ENCODE measurements at regions not wholly inside any gene's neighbourhood (a gene's known extent, or its start where the extent isn't known, plus 50 kb on each side); places are given as distances from the start of the nearest gene placed in this dataset.
A peak's percentile ranks its signal among the peaks of the same experiment; 100 is the strongest.

DNA sequence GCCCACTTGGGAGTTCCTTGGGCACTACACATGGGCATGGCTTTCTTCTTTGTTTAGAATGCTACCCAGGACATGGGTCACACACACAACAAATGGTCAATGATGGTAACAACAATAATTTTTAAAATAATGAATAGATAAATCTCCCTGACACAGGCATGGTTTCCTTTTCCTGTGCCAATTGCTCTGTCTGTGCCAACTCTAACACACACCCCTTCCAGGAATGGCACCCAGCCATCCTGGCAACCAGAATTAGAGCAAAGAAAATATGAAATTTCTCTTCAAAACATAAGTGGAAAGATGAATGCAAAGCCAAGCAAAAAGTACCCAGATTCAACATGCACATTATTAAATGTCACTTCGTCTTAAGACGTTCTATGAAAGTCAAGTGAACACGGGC lies 104.9 kb upstream of the SOX5 start:
- DNase-seq (ENCODE audit: low read depth) (no peak), FAIRE-seq (no peak)
- H3K27me3 ChIP-seq (ENCODE audit: control insufficient read depth, insufficient read depth, low read length): no peaks in the 10 kb centered on the region
- H3K36me3 ChIP-seq (ENCODE audit: control insufficient read depth, insufficient read depth, low read length): no peaks in the 10 kb centered on the region
- no peak overlapping the region for H3K4me3 ChIP-seq (ENCODE audit: low read depth, low read length)
- TF ChIP-seq, protein P1, sequence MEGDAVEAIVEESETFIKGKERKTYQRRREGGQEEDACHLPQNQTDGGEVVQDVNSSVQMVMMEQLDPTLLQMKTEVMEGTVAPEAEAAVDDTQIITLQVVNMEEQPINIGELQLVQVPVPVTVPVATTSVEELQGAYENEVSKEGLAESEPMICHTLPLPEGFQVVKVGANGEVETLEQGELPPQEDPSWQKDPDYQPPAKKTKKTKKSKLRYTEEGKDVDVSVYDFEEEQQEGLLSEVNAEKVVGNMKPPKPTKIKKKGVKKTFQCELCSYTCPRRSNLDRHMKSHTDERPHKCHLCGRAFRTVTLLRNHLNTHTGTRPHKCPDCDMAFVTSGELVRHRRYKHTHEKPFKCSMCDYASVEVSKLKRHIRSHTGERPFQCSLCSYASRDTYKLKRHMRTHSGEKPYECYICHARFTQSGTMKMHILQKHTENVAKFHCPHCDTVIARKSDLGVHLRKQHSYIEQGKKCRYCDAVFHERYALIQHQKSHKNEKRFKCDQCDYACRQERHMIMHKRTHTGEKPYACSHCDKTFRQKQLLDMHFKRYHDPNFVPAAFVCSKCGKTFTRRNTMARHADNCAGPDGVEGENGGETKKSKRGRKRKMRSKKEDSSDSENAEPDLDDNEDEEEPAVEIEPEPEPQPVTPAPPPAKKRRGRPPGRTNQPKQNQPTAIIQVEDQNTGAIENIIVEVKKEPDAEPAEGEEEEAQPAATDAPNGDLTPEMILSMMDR (IDR thresholded peaks at IDR 0.05; ENCODE audit: insufficient read depth, low read length, severe bottlenecking): no peak

DNA sequence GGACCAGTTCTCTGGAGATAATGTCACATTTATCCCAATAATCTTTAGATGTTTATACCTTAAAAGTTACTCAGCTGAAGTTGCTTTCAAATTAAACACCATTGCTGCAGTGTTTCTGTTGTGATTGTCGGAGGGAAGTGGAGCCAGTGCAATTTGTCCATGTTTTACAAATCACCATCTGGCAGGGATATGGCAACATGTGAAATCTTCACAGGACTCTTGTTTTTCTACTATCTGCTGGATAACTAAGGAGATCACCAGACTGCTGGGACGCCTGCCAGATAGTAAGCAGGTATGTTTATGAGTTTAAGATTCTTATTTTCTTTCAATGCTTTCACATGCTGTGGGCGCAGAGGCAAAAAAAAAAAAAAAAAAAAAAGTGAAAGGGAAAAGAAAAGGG lies 100.3 kb upstream of the SOX5 start:
- H3K36me3 ChIP-seq (ENCODE audit: control insufficient read depth, insufficient read depth, low read length): no peaks in the 10 kb centered on the region
- DNase-seq (ENCODE audit: low read depth) (no peak), FAIRE-seq (no peak)
- H3K27me3 ChIP-seq (ENCODE audit: control insufficient read depth, insufficient read depth, low read length): no peaks in the 10 kb centered on the region
- TF ChIP-seq, protein P1 (IDR thresholded peaks at IDR 0.05; ENCODE audit: insufficient read depth, low read length, severe bottlenecking): no peak
- no peak overlapping the region for H3K4me3 ChIP-seq (ENCODE audit: low read depth, low read length)

DNA sequence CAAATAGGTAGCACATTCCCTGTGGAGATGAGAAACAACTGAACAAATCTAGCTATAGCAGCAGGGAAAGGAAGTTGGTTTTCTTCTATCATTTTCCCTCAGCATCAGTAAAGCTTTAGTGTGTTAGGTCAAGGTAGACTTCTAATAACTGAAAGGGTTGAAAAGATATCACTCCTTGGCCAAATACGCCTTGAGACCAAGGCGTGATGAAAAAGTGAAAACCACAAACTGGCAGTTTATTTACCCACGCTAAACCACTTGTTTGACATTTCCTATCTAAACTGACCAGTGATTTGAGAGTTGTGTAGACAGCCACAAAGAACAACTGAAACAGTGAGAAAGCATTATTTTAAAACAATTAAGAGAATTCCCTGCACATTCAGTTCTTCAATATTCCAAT lies 99.6 kb upstream of the SOX5 start:
- Histone ChIP-seq H3K27me3 (ENCODE audit: control insufficient read depth, insufficient read depth, low read length) (no peaks in the 10 kb centered on the region), H3K36me3 (ENCODE audit: control insufficient read depth, insufficient read depth, low read length) (no peaks in the 10 kb centered on the region), H3K4me3 (ENCODE audit: low read depth, low read length) (no peak overlapping the region)
- no peak for FAIRE-seq
- DNase-seq (ENCODE audit: low read depth): no peak
- TF ChIP-seq, protein P1 (IDR thresholded peaks at IDR 0.05; ENCODE audit: insufficient read depth, low read length, severe bottlenecking): no peak

DNA sequence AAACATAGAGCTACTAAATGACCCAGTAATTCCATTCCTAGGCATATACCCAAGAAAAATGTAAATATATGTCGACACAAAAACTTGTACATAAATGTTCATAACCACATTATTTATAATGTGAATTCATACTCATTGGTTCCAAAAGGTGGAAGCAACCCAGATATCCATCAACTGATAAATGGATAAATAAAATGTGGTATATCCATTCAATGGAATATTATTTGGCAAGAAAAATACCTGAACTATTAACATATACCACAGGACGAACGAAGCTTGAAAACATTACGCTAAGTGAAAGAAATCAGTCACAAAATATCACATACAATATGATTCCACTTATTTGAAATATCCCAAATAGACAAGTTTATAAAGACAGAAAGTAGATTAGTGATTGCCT lies 99.0 kb upstream of the SOX5 start:
- DNase-seq (ENCODE audit: low read depth) (no peak), FAIRE-seq (no peak)
- no peak overlapping the region for H3K4me3 ChIP-seq (ENCODE audit: low read depth, low read length)
- H3K27me3 ChIP-seq (ENCODE audit: control insufficient read depth, insufficient read depth, low read length): no peaks in the 10 kb centered on the region
- no peaks in the 10 kb centered on the region for H3K36me3 ChIP-seq (ENCODE audit: control insufficient read depth, insufficient read depth, low read length)
- TF ChIP-seq, protein P1 (IDR thresholded peaks at IDR 0.05; ENCODE audit: insufficient read depth, low read length, severe bottlenecking): no peak

DNA sequence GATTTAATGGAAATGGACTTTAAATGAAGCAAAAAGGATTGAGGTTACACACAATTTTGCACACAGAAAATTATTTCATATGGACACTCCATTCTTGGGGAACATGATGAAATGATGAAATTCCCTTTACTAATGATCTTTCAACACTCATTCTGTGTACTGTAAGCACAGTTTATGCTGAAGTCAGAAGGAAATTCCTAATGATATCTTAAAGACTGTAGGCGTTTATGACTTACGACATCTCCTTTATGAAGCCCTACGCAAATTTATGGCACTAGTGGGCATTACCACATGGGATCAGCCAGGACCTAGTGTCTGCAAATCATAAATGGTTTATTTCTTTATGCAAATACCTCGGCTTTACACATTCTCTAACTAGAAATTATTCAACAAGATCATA lies 97.9 kb upstream of the SOX5 start:
- no peaks in the 10 kb centered on the region for H3K27me3 ChIP-seq (ENCODE audit: control insufficient read depth, insufficient read depth, low read length)
- H3K36me3 ChIP-seq (ENCODE audit: control insufficient read depth, insufficient read depth, low read length): no peaks in the 10 kb centered on the region
- FAIRE-seq (no peak), DNase-seq (ENCODE audit: low read depth) (no peak)
- no peak overlapping the region for H3K4me3 ChIP-seq (ENCODE audit: low read depth, low read length)
- TF ChIP-seq, protein P1 (IDR thresholded peaks at IDR 0.05; ENCODE audit: insufficient read depth, low read length, severe bottlenecking): no peak

DNA sequence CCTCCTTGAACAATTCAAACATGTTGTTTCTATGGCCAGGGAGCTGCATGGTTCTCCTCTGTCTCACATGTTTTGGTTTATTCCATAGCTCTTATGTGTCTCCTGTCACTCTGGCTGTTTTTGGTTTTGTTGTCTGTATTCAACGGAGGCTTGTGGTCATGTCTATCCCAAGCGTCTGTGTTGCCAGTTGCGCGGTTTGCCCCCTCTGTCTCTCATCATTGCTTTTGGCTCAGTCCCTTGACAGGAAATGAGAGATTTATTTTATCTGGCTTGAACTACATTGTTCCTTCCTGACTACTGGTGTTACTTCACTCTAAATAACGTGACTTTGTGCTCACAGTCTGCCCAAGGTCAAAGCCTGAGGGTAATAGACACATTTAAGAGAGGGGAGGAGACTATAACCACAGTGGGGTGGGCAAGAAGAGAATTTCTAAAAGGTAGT lies 96.4 kb upstream of the SOX5 start:
- TF ChIP-seq, protein P1 (IDR thresholded peaks at IDR 0.05; ENCODE audit: insufficient read depth, low read length, severe bottlenecking): no peak
- H3K4me3 ChIP-seq (ENCODE audit: low read depth, low read length): no peak overlapping the region
- FAIRE-seq: peak; percentile 73
- no peaks in the 10 kb centered on the region for H3K36me3 ChIP-seq (ENCODE audit: control insufficient read depth, insufficient read depth, low read length)
- no peaks in the 10 kb centered on the region for H3K27me3 ChIP-seq (ENCODE audit: control insufficient read depth, insufficient read depth, low read length)
- no peak for DNase-seq (ENCODE audit: low read depth)

Data from bronchial epithelial cell (primary cell).